Activated CD4-positive, alpha-beta T cell treated with anti-CD3 and anti-CD28 coated beads, Interleukin-2, amount 10 ng/mL, durations not matched to agents 24 days and 14 days (primary cell): ENCODE measurements at regions not wholly inside any gene's neighbourhood (a gene's known extent, or its start where the extent isn't known, plus 50 kb on each side); places are given as distances from the start of the nearest gene placed in this dataset.

Experiments
- DNase-seq: peaks from one replicate; pipeline ENCODE4 v3.0.0; 2022
- H3K27ac Mint-ChIP-seq: one replicate; pipeline ENCODE4 v1.8.0; 2022; ENCODE audit warnings: mild to moderate bottlenecking, mixed read lengths
- H3K27me3 Mint-ChIP-seq: one replicate; pipeline ENCODE4 v1.8.0; 2022; ENCODE audit warnings: mixed read lengths
- H3K36me3 Mint-ChIP-seq: one replicate; pipeline ENCODE4 v1.8.0; 2022; ENCODE audit warnings: low read depth, mild to moderate bottlenecking, mixed read lengths
- H3K4me1 Mint-ChIP-seq: one replicate; pipeline ENCODE4 v1.8.0; 2021; ENCODE audit warnings: mixed read lengths
- H3K4me3 Mint-ChIP-seq: one replicate; pipeline ENCODE4 v1.8.0; 2022; ENCODE audit warnings: mild to moderate bottlenecking, moderate library complexity, mixed read lengths
- H3K9me3 Mint-ChIP-seq: one replicate; pipeline ENCODE4 v1.8.0; 2021; ENCODE audit warnings: mixed read lengths
- intact Hi-C: fragments of 100-400 bp; cut with micrococcal nuclease; formaldehyde crosslinking; loops from one replicate; pipeline ENCODE4 v1.15.1; 2023

DNA sequence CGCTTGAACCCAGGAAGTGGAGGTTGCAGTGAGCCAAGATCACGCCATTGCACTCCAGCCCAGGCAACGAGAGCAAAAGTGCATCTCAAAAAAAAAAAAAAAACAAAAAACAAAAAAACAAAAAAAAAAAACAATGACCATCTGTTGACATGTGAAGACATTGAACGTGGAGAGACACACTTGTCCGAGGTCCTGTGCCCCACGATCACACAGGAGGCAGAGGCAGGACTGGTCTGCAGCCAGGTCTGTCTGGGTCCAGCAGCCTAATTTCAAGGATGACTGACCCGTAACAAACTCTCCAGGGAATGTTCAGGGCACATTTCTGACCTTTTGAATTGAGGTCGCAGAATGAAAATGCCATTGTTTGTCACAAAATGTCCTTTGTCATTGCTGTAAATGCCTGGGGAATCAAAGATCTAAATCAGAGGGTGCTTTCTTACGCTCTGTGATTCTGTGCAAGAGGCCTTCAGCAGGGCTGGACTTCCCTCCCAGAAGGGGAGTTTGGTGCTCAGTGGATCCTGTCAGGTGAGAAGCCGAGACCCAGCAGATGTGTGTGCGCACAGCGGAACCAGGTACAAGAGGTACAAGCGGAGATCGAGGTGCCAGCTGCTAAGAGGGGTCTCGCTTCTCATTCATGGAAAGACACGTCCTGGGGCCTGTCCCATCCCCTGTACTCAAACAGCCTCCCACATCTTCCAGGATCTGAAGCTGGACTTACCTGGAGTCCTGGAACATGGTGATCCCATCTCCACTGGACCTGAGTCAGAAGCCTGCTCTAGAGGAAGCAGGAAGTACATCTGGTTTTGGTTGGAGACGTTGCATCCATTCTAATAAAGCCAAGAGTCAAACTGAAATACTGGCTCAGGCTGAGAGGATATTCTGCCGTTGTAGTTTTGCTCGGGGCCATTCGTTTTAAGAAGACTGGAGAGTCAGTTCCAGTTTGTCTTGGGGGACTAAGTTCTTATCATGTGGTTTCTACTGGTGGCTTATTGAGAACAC is 95.8 kb downstream of the IRF8 start:
- Mint-ChIP-seq H3K4me3 (peak overlapping the region; percentile 23), H3K36me3 (no peaks in the 10 kb centered on the region), H3K27me3 (no peaks in the 10 kb centered on the region), H3K27ac (peak overlapping the region; percentile 83), H3K9me3 (peaks cover 6% of the 10 kb centered on the region), H3K4me1 (peaks cover 44% of the 10 kb centered on the region)
- intact Hi-C loops = loop anchor here (10.0 kb wide), 1 partner anchor 670 kb away; no protein-coding TSS in a partner anchor
- DNase-seq = no peak

- H3K27me3 Mint-ChIP-seq = no peaks in the 10 kb centered on the region
- no peaks in the 10 kb centered on the region for H3K9me3 Mint-ChIP-seq
- peak overlapping the region; percentile 83 for H3K27ac Mint-ChIP-seq
- DNase-seq = no peak
- H3K36me3 Mint-ChIP-seq = no peaks in the 10 kb centered on the region
- intact Hi-C loops = loop anchor here (10.0 kb wide), 1 partner anchor 669 kb away; no protein-coding TSS in a partner anchor
- H3K4me3 Mint-ChIP-seq = peak overlapping the region; percentile 47
- peaks cover 35% of the 10 kb centered on the region for H3K4me1 Mint-ChIP-seq
Measured at GRCh38 chr16:85995541-85996423, 96.8 kb downstream of the IRF8 start.

GRCh38 chr16:85996843-85997242 is 97.9 kb downstream of the IRF8 start:
- no peaks in the 10 kb centered on the region for H3K36me3 Mint-ChIP-seq
- intact Hi-C loops = loop anchor here (10.0 kb wide), 1 partner anchor 668 kb away; no protein-coding TSS in a partner anchor
- peak overlapping the region; percentile 83 for H3K27ac Mint-ChIP-seq
- no peaks in the 10 kb centered on the region for H3K9me3 Mint-ChIP-seq
- peaks cover 34% of the 10 kb centered on the region for H3K4me1 Mint-ChIP-seq
- H3K27me3 Mint-ChIP-seq = no peaks in the 10 kb centered on the region
- no peak overlapping the region for H3K4me3 Mint-ChIP-seq
- no peak for DNase-seq

- Mint-ChIP-seq H3K4me1 (peaks cover 25% of the 10 kb centered on the region), H3K27me3 (no peaks in the 10 kb centered on the region), H3K4me3 (peak overlapping the region; percentile 19), H3K9me3 (no peaks in the 10 kb centered on the region), H3K27ac (peak overlapping the region; percentile 76), H3K36me3 (no peaks in the 10 kb centered on the region)
- intact Hi-C loops = loop anchor here (10.0 kb wide), 1 partner anchor 666 kb away; no protein-coding TSS in a partner anchor
- no peak for DNase-seq
Measured at GRCh38 chr16:85998171-85998867, 99.4 kb downstream of the IRF8 start.

GRCh38 chr16:85998868-85999729 is 100.1 kb downstream of the IRF8 start:
- no peak for DNase-seq
- H3K27ac Mint-ChIP-seq = peak overlapping the region; percentile 76
- peaks cover 25% of the 10 kb centered on the region for H3K4me1 Mint-ChIP-seq
- no peaks in the 10 kb centered on the region for H3K36me3 Mint-ChIP-seq
- intact Hi-C loops = loop anchor here (1.0 to 10.0 kb wide), 2 partner anchors 9 to 666 kb away; no protein-coding TSS in a partner anchor
- H3K9me3 Mint-ChIP-seq = no peaks in the 10 kb centered on the region
- no peaks in the 10 kb centered on the region for H3K27me3 Mint-ChIP-seq
- peak overlapping the region; percentile 19 for H3K4me3 Mint-ChIP-seq

GRCh38 chr16:85999778-86000177 is 100.8 kb downstream of the IRF8 start:
- intact Hi-C loops = loop anchor here (1.0 to 10.0 kb wide), 2 partner anchors 9 to 665 kb away; no protein-coding TSS in a partner anchor
- no peaks in the 10 kb centered on the region for H3K36me3 Mint-ChIP-seq

DNA sequence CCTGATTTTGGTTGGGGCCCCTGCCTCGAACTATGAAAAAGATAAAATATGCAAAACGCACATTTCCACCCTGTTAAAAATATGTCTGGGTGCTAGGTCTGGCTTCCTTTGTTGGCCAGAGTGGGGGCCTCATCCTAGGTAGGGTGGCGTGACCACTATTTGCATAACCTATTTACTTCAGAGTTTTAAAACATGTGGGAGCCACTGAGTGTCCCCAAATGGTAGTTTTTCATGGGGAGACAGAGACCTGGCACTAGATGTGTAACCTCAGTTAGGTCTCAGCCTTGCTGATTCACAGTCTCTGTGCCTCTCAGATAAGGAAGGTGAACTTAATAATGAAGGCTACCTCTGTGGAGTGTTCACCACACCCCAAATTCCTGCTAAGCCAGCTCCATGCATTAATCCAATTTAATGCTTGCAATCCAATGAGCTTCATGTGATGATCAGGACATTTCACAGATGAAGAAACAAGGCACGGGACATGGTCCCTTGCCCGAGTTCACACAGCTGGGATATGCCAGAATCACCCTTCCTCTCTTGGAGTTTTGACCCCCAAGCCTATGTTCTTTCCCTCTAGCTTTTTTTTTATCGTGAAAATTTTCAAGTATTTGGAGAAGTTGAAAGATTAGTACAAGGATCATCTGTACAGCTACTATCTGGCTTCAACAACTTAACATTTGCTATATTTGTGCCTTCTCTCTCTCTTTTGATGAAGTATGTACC is 103.4 kb downstream of the IRF8 start:
- peaks cover 11% of the 10 kb centered on the region for H3K4me1 Mint-ChIP-seq
- intact Hi-C loops = no loop called here
- DNase-seq = no peak
- H3K27ac Mint-ChIP-seq = no peak overlapping the region
- no peaks in the 10 kb centered on the region for H3K36me3 Mint-ChIP-seq
- H3K4me3 Mint-ChIP-seq = no peak overlapping the region
- H3K9me3 Mint-ChIP-seq = no peaks in the 10 kb centered on the region
- peaks cover 3% of the 10 kb centered on the region for H3K27me3 Mint-ChIP-seq

More at GRCh38 chr16:85999778-86000177, 100.8 kb downstream of the IRF8 start:
- no peak for DNase-seq
- Mint-ChIP-seq H3K9me3 (no peaks in the 10 kb centered on the region), H3K4me3 (no peak overlapping the region), H3K27ac (peak overlapping the region; percentile 76), H3K4me1 (peaks cover 24% of the 10 kb centered on the region), H3K27me3 (no peaks in the 10 kb centered on the region)

GRCh38 chr16:86007524-86007923 is 108.6 kb downstream of the IRF8 start:
- Mint-ChIP-seq H3K4me1 (peaks cover 14% of the 10 kb centered on the region), H3K27me3 (peaks cover 5% of the 10 kb centered on the region), H3K9me3 (no peaks in the 10 kb centered on the region), H3K4me3 (peak overlapping the region; percentile 8), H3K27ac (peak overlapping the region; percentile 48), H3K36me3 (no peaks in the 10 kb centered on the region)
- intact Hi-C loops = loop anchor here (1.0 kb wide), 1 partner anchor 18 kb away; no protein-coding TSS in a partner anchor
- no peak for DNase-seq

DNA sequence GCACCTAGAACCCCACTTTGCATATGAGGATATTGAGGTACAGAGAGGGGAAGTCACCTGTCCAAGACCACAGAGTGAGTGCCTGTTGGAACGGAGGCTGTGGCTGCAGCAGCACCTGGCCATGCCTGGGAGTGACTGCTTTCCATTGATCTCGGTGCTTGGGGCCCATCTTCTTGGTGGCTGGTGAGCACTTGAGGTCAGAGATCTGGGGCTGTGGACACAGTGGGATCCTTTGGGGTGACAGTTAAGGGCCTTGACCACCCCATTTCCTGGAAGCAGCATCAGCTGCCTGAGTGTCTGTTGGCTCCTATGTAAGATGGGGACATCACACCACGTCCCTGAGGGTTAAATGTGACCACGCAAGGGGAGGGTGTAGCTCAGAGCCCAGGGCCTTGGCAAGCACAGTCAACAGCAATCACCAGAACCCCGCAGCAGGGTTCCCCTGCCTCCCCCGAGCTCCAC is 111.7 kb downstream of the IRF8 start:
- H3K27ac Mint-ChIP-seq = no peak overlapping the region
- H3K36me3 Mint-ChIP-seq = peaks cover 3% of the 10 kb centered on the region

GRCh38 chr16:86011532-86011931 is 112.6 kb downstream of the IRF8 start:
- H3K27me3 Mint-ChIP-seq = peaks cover 2% of the 10 kb centered on the region
- intact Hi-C loops = no loop called here
- no peak overlapping the region for H3K4me3 Mint-ChIP-seq
- peaks cover 9% of the 10 kb centered on the region for H3K9me3 Mint-ChIP-seq
- peaks cover 3% of the 10 kb centered on the region for H3K36me3 Mint-ChIP-seq
- H3K4me1 Mint-ChIP-seq = peaks cover 22% of the 10 kb centered on the region
- H3K27ac Mint-ChIP-seq = no peak overlapping the region
- no peak for DNase-seq

More for the DNA sequence above, 111.7 kb downstream of the IRF8 start:
- Mint-ChIP-seq H3K27me3 (peaks cover 5% of the 10 kb centered on the region), H3K4me3 (no peak overlapping the region), H3K9me3 (peaks cover 9% of the 10 kb centered on the region), H3K4me1 (peaks cover 14% of the 10 kb centered on the region)
- no peak for DNase-seq
- intact Hi-C loops = no loop called here

DNA sequence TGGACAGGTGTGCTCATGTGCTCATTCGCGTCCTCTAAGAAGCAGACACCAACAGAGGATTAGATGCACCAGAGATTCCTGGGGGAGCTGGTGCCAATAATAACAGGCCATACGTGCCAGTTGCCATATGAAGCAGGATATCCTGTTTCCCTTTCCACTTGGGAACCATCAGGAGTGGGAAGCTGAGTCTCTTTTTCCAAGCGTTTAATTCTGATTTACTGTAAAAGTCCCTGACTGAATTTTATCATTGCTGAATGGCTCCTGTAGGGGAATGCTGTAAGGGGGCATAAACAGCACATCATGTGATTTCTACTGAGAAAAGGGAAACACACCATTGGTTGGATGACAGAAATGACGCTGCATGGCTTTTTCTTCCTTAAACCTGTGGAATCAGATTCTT is 113.3 kb downstream of the IRF8 start:
- peaks cover 4% of the 10 kb centered on the region for H3K27me3 Mint-ChIP-seq
- intact Hi-C loops = no loop called here
- no peak overlapping the region for H3K4me3 Mint-ChIP-seq
- H3K27ac Mint-ChIP-seq = no peak overlapping the region
- H3K9me3 Mint-ChIP-seq = peaks cover 9% of the 10 kb centered on the region
- no peak for DNase-seq
- peaks cover 3% of the 10 kb centered on the region for H3K36me3 Mint-ChIP-seq
- peaks cover 22% of the 10 kb centered on the region for H3K4me1 Mint-ChIP-seq

- no peak overlapping the region for H3K27ac Mint-ChIP-seq
- H3K9me3 Mint-ChIP-seq = peaks cover 9% of the 10 kb centered on the region
Measured at GRCh38 chr16:86013867-86014266, 114.9 kb downstream of the IRF8 start.

More at GRCh38 chr16:86013867-86014266, 114.9 kb downstream of the IRF8 start:
- H3K4me3 Mint-ChIP-seq = no peak overlapping the region
- peaks cover 7% of the 10 kb centered on the region for H3K4me1 Mint-ChIP-seq
- intact Hi-C loops = no loop called here
- peaks cover 3% of the 10 kb centered on the region for H3K36me3 Mint-ChIP-seq
- peaks cover 12% of the 10 kb centered on the region for H3K27me3 Mint-ChIP-seq
- DNase-seq = no peak
